Endothelial cell of umbilical vein (primary cell): ENCODE measurements at regions not wholly inside any gene's neighbourhood (a gene's known extent, or its start where the extent isn't known, plus 50 kb on each side); places are given as distances from the start of the nearest gene placed in this dataset.

Experiments used
- BruUV-seq: library from RNA; stranded (reverse); fragments of 400-500 nt; replicated peaks from 2 replicates; lab custom pipeline; 2021; lab: Mats Ljungman, UMichigan
- CTCF ChIA-PET: fragments of 300-600, 350-600 bp; sonication (Branson Sonifier 250); formaldehyde crosslinking; loops from one replicate; lab custom pipeline; 2021; ENCODE audit warnings: antibody characterized with exemption, inconsistent platforms; lab: Charles Lee
- POLR2A ChIA-PET: fragments of 300-600, 350-600 bp; sonication (Branson Sonifier 250); formaldehyde crosslinking; loops from one replicate; lab custom pipeline; 2021; ENCODE audit warnings: antibody characterized with exemption, inconsistent platforms; lab: Charles Lee
- DNase-seq: peaks from one replicate; pipeline ENCODE4 v3.0.0-alpha.2; 2011; ENCODE audit warnings: low read depth, low spot score
- FAIRE-seq: peaks from 2 replicates; lab custom pipeline; 2011; peaks lifted over from hg19 to GRCh38; lab: Jason Lieb, UNC
- H2AFZ ChIP-seq: 2 replicates; pipeline ENCODE4 v1.6.0; 2012; ENCODE audit warnings: low read depth, low read length, control low read depth, inconsistent platforms
- H3K27ac ChIP-seq: 2 replicates; pipeline ENCODE4 v1.5.1; 2011; ENCODE audit warnings: low read depth, mild to moderate bottlenecking, control low read depth, low read length, moderate library complexity; ENCODE audit not compliant: insufficient read depth
- H3K27me3 ChIP-seq, 2 experiments: 2 replicates each; pipeline versions ENCODE4 v1.6.0 to v1.6.1; 2011; ENCODE audit warnings: low read length in 2 of 2, mixed read lengths in 1 of 2; ENCODE audit not compliant: control insufficient read depth in 2 of 2, insufficient read depth in 2 of 2
- H3K36me3 ChIP-seq, 2 experiments: 2 replicates in 1 of 2; 3 replicates in 1 of 2; pipeline ENCODE4 v1.5.1; 2011; ENCODE audit warnings: low read length in 2 of 2, mild to moderate bottlenecking in 1 of 2, moderate library complexity in 1 of 2; ENCODE audit not compliant: control insufficient read depth in 2 of 2, insufficient read depth in 2 of 2; ENCODE audit errors: extremely low read depth in 1 of 2
- H3K4me1 ChIP-seq: 3 replicates; pipeline ENCODE4 v1.5.1; 2011; ENCODE audit warnings: mild to moderate bottlenecking, low read length; ENCODE audit not compliant: control insufficient read depth, insufficient read depth; ENCODE audit errors: extremely low read depth
- H3K4me2 ChIP-seq: 2 replicates; pipeline ENCODE4 v1.6.1; 2011; ENCODE audit warnings: low read length, control low read depth, mixed read lengths; ENCODE audit not compliant: insufficient read depth
- H3K4me3 ChIP-seq, 3 experiments: fragments of 200-600 bp in 1 of 3; sonication (generic), shearing (Covaris generic) in 1 of 3; replicated peaks in 1 of 3; 2 replicates each; pipeline ENCODE4 v1.5.1; 2011 to 2016; ENCODE audit warnings: control low read depth in 3 of 3, low read length in 3 of 3, mild to moderate bottlenecking in 2 of 3, inconsistent platforms in 1 of 3, low read depth in 1 of 3, moderate library complexity in 1 of 3; ENCODE audit not compliant: insufficient read depth in 1 of 3
- H3K79me2 ChIP-seq: 2 replicates; pipeline ENCODE4 v1.6.0; 2012; ENCODE audit warnings: low read length, inconsistent platforms; ENCODE audit not compliant: control insufficient read depth, insufficient read depth
- H3K9ac ChIP-seq: replicated peaks from 2 replicates; pipeline ENCODE3; 2011; ENCODE audit warnings: low read length, control low read depth; ENCODE audit not compliant: insufficient read depth; ENCODE audit errors: extremely low read depth
- H3K9me1 ChIP-seq: replicated peaks from 3 replicates; pipeline ENCODE4 v1.6.0; 2011; ENCODE audit warnings: mild to moderate bottlenecking, low read length; ENCODE audit not compliant: control insufficient read depth, insufficient read depth; ENCODE audit errors: extremely low read depth
- H3K9me3 ChIP-seq: replicated peaks from 2 replicates; pipeline ENCODE4 v1.5.1; 2012; ENCODE audit warnings: low read length, inconsistent platforms; ENCODE audit not compliant: control insufficient read depth, insufficient read depth
- H4K20me1 ChIP-seq: replicated peaks from 2 replicates; pipeline ENCODE3; 2011; ENCODE audit warnings: mild to moderate bottlenecking, low read length; ENCODE audit not compliant: control insufficient read depth, insufficient read depth; ENCODE audit errors: extremely low read depth
- CTCF ChIP-seq, 2 donors: IDR thresholded peaks; 1 replicate in 1 of 2; 2 replicates in 1 of 2; pipeline ENCODE4 v1.5.1; 2011; ENCODE audit warnings: low read length in 2 of 2, mild to moderate bottlenecking in 2 of 2, moderate library complexity in 2 of 2, control low read depth in 1 of 2, inconsistent platforms in 1 of 2, low read depth in 1 of 2; ENCODE audit not compliant: insufficient read depth in 1 of 2; ENCODE audit errors: extremely low read depth in 1 of 2
- EZH2 ChIP-seq: IDR thresholded peaks from 2 replicates; pipeline ENCODE4 v1.6.1; 2012; ENCODE audit warnings: borderline replicate concordance, low read depth, mild to moderate bottlenecking, moderate library complexity, low read length, inconsistent platforms; ENCODE audit not compliant: severe bottlenecking
- FOS ChIP-seq: IDR thresholded peaks from 2 replicates; pipeline ENCODE4 v1.6.1; 2011; ENCODE audit warnings: mild to moderate bottlenecking, low read length, moderate library complexity, borderline replicate concordance; ENCODE audit not compliant: insufficient read depth
- GATA2 ChIP-seq: IDR thresholded peaks from 2 replicates; pipeline ENCODE4 v1.7.0; 2011; ENCODE audit warnings: low read depth, mild to moderate bottlenecking, moderate library complexity, mixed read lengths, low read length; ENCODE audit not compliant: insufficient read length, insufficient read depth
- JUN ChIP-seq: IDR thresholded peaks from 2 replicates; pipeline ENCODE4 v1.6.1; 2011; ENCODE audit warnings: borderline replicate concordance, low read depth; ENCODE audit not compliant: insufficient read length, insufficient read depth
- MAX ChIP-seq: IDR thresholded peaks from 2 replicates; pipeline ENCODE4 v1.6.1; 2011; ENCODE audit not compliant: insufficient read depth, insufficient read length
- MYC ChIP-seq: IDR thresholded peaks from one replicate; pipeline ENCODE4 v1.6.1; 2011; ENCODE audit warnings: mild to moderate bottlenecking, low read depth, low read length
- POLR2A ChIP-seq: IDR thresholded peaks from 2 replicates; pipeline ENCODE4 v1.6.1; 2012; ENCODE audit warnings: low read depth, mild to moderate bottlenecking, control low read depth, low read length
- POLR2AphosphoS5 ChIP-seq: IDR thresholded peaks from 2 replicates; pipeline ENCODE4 v1.6.1; 2012; ENCODE audit warnings: low read depth, mild to moderate bottlenecking, control low read depth, low read length, moderate library complexity; ENCODE audit not compliant: insufficient read depth
- dilution Hi-C: fragments of 300-500 bp; cut with MboI; formaldehyde crosslinking; loops from one replicate; pipeline ENCODE4 v1.15.0; 2019; ENCODE audit warnings: low sequenced_read_pairs; ENCODE audit not compliant: extremely low pct_ligation_motif_present
- intact Hi-C: fragments of 100-400 bp; cut with micrococcal nuclease; formaldehyde crosslinking; loops from one replicate; pipeline ENCODE4 v1.10.0; 2022

GRCh38 chr13:99863789-99864626, 107.6 kb downstream of the ZIC5 start:
- H3K27me3 ChIP-seq, result peaks cover 3% of the 10 kb centered on the region in 2 experiments
- H4K20me1 ChIP-seq, result no peaks in the 10 kb centered on the region
- H3K36me3 ChIP-seq, result no peaks in the 10 kb centered on the region
- H3K79me2 ChIP-seq, result no peaks in the 10 kb centered on the region
- no peaks in the 10 kb centered on the region for H3K9me3 ChIP-seq
- no peak overlapping the region for H3K4me3 ChIP-seq
- TF ChIP-seq MYC (no peak), GATA2 (no peak), POLR2AphosphoS5 (no peak)
- H3K9ac ChIP-seq, result no peak overlapping the region
- CTCF ChIA-PET, result no interaction called here
- intact Hi-C loops (no loop called here), dilution Hi-C loops (no loop called here)
- no peak overlapping the region for H2AFZ ChIP-seq
- FAIRE-seq, result no peak
- POLR2A ChIA-PET, result no interaction called here
- BruUV-seq, result no TSS peak
- H3K4me2 ChIP-seq, result no peak overlapping the region
- H3K9me1 ChIP-seq, result no peaks in the 10 kb centered on the region
- H3K4me1 ChIP-seq, result no peaks in the 10 kb centered on the region
- H3K27ac ChIP-seq, result no peak overlapping the region
- DNase-seq, result no peak

GRCh38 chr13:99862244-99862643, 109.3 kb downstream of the ZIC5 start:
- POLR2A ChIA-PET, result no interaction called here
- H3K27ac ChIP-seq, result no peak overlapping the region
- no peak for FAIRE-seq
- no peaks in the 10 kb centered on the region for H3K4me1 ChIP-seq
- dilution Hi-C loops (no loop called here), intact Hi-C loops (no loop called here)
- TF ChIP-seq JUN (no peak), FOS (no peak), CTCF (IDR thresholded peaks at IDR 0.05; ENCODE audit: extremely low read depth in 1 of 2, insufficient read depth in 1 of 2, low read depth in 1 of 2, low read length in 2 of 2) (no peak), EZH2 (no peak), MAX (no peak), POLR2A (no peak)
- H3K9me1 ChIP-seq, result no peaks in the 10 kb centered on the region
- H3K79me2 ChIP-seq, result no peaks in the 10 kb centered on the region
- no TSS peak for BruUV-seq
- CTCF ChIA-PET, result no interaction called here
- DNase-seq, result no peak
- no peak overlapping the region for H2AFZ ChIP-seq
- H3K9ac ChIP-seq, result no peak overlapping the region
- H3K9me3 ChIP-seq, result no peaks in the 10 kb centered on the region
- no peak overlapping the region for H3K4me3 ChIP-seq
- peaks cover 3 to 5% of the 10 kb centered on the region in 2 experiments for H3K27me3 ChIP-seq
- H4K20me1 ChIP-seq, result no peaks in the 10 kb centered on the region
- no peaks in the 10 kb centered on the region for H3K36me3 ChIP-seq
- no peak overlapping the region for H3K4me2 ChIP-seq
